ENCODE measurements at regions not wholly inside any gene's neighbourhood (a gene's known extent, or its start where the extent isn't known, plus 50 kb on each side); places are given as distances from the start of the nearest gene placed in this dataset.

GRCh38 chr18:77980275-77980674, 730.6 kb downstream of the GALR1 start:
- H3K4me3 ChIP-seq (ENCODE audit: low read depth, low read length): no peak overlapping the region
- TF ChIP-seq CTCF (IDR thresholded peaks at IDR 0.05; ENCODE audit: low read depth, low read length): no peak
- in situ Hi-C loops (cut with HindIII; ENCODE audit: low sequenced_read_pairs): no loop called here
- DNase-seq (ENCODE audit: low read depth, low spot score): no peak

DNA sequence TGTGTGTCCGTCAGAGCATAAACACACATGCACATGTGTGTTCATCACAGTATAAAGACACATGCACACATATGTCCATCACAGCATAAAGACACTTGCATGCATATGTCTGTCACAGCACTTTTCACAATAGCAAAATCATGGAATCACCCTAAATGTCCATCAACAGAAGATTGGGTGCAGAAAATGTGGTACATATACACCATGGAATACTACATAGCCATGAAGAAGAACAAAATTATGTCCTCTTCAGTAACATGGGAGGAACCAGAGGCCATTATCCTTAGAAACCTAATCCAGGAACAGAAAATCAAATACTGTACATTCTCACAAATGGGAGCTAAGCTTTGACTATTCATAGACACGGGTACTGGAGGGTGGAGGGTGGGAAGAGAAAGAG, 732.2 kb downstream of the GALR1 start:
- H3K4me3 ChIP-seq (ENCODE audit: low read depth, low read length): no peak overlapping the region
- in situ Hi-C loops (cut with HindIII; ENCODE audit: low sequenced_read_pairs): no loop called here
- no peak for TF ChIP-seq CTCF (IDR thresholded peaks at IDR 0.05; ENCODE audit: low read depth, low read length)

GRCh38 chr18:77983270-77983669, 733.6 kb downstream of the GALR1 start:
- DNase-seq (ENCODE audit: low read depth, low spot score): no peak
- no peak for TF ChIP-seq CTCF (IDR thresholded peaks at IDR 0.05; ENCODE audit: low read depth, low read length)
- in situ Hi-C loops (cut with HindIII; ENCODE audit: low sequenced_read_pairs): no loop called here
- H3K4me3 ChIP-seq (ENCODE audit: low read depth, low read length): no peak overlapping the region

More for the DNA sequence above, 732.2 kb downstream of the GALR1 start:
- DNase-seq (ENCODE audit: low read depth, low spot score): no peak

GRCh38 chr18:77984178-77984577, 734.5 kb downstream of the GALR1 start:
- H3K4me3 ChIP-seq (ENCODE audit: low read depth, low read length): no peak overlapping the region
- TF ChIP-seq CTCF (IDR thresholded peaks at IDR 0.05; ENCODE audit: low read depth, low read length): no peak
- no peak for DNase-seq (ENCODE audit: low read depth, low spot score)
- in situ Hi-C loops (cut with HindIII; ENCODE audit: low sequenced_read_pairs): no loop called here

DNA sequence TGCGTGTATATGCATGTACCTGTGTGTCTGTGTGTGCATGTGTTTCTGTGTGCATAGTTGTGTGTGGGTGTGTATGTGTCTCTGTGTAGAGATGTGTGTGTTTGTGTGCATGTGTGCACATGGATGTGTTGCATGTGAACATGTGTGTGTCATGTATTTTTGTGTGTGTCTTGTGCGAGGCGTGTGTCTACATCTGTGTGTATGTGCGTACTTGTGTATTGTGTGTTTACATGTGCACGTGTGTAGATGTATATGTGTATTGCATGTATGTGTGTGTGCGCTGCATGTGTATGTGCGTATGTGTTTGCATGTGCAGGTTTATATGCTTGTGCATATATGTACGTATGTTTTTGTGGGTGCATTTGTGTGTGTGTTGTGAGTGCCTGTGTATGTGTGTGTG, 735.2 kb downstream of the GALR1 start:
- TF ChIP-seq CTCF (IDR thresholded peaks at IDR 0.05; ENCODE audit: low read depth, low read length): no peak
- in situ Hi-C loops (cut with HindIII; ENCODE audit: low sequenced_read_pairs): no loop called here
- H3K4me3 ChIP-seq (ENCODE audit: low read depth, low read length): no peak overlapping the region
- no peak for DNase-seq (ENCODE audit: low read depth, low spot score)

DNA sequence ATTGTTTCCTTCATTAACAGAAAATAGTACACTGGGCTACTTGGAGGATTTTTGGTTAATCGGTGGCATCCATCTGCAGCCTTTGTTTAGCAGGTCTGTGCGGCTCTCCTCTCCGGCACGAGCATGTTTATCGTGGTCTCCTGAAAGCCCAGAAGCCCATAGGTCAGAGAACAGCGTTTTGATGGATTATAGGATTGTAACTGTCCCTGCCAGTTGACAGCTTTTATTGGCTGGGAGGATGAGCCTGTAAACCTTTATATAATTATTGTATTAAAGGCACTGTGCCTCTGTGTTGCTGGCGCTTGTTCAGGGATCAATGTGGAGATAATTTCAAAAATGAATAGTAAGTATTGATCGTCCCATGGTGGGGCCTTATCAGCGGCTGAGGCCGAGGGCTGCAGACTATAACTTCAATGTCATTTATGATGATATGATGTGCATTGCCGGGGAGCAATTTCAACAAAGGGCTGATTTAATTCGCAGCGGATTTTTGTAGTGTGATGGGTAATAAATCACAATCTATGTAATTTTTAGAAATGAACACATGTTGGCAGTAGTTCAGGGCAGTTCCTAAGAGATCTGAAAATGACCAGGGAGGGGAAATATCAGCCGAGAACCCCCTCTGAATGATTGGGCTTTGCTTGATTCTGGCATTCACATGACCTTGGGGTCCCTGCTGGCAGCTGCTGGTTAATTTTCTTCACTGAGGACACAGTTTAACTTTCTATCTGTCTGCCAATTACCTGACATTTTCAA, 736.1 kb downstream of the GALR1 start:
- in situ Hi-C loops (cut with HindIII; ENCODE audit: low sequenced_read_pairs): no loop called here
- no peak for DNase-seq (ENCODE audit: low read depth, low spot score)
- TF ChIP-seq CTCF (IDR thresholded peaks at IDR 0.05; ENCODE audit: low read depth, low read length): no peak
- no peak overlapping the region for H3K4me3 ChIP-seq (ENCODE audit: low read depth, low read length)

Data from astrocyte of the spinal cord (primary cell).